ENCODE measurements at regions not wholly inside any gene's neighbourhood (a gene's known extent, or its start where the extent isn't known, plus 50 kb on each side); places are given as distances from the start of the nearest gene placed in this dataset.

GRCh38 chr6:157756708-157757429 lies 66.2 kb upstream of the SNX9 start:
- 47 to 48% methylated on average over 14 to 16 of the region's 19 CpGs for WGBS, 2 experiments (ENCODE audit: insufficient coverage in 2 of 2)
- no peak overlapping the region for H3K27ac ChIP-seq (ENCODE audit: low read depth, low read length, severe bottlenecking)
- H3K4me1 ChIP-seq (ENCODE audit: control insufficient read depth, insufficient read depth, low read length, poor library complexity, severe bottlenecking) = peaks cover 31% of the 10 kb centered on the region
- no peak overlapping the region for H3K4me3 ChIP-seq (ENCODE audit: extremely low read depth, insufficient read depth, low read length, poor library complexity, severe bottlenecking)
- H3K9me3 ChIP-seq (ENCODE audit: control insufficient read depth, low read length) = peaks cover 12% of the 10 kb centered on the region
- H3K36me3 ChIP-seq (ENCODE audit: control insufficient read depth, insufficient read depth, low read length) = no peaks in the 10 kb centered on the region

- H3K27ac ChIP-seq (ENCODE audit: low read depth, low read length, severe bottlenecking) = no peak overlapping the region
- no peak overlapping the region for H3K4me3 ChIP-seq (ENCODE audit: extremely low read depth, insufficient read depth, low read length, poor library complexity, severe bottlenecking)
- no peaks in the 10 kb centered on the region for H3K36me3 ChIP-seq (ENCODE audit: control insufficient read depth, insufficient read depth, low read length)
- peaks cover 40% of the 10 kb centered on the region for H3K4me1 ChIP-seq (ENCODE audit: control insufficient read depth, insufficient read depth, low read length, poor library complexity, severe bottlenecking)
- WGBS, 2 experiments (ENCODE audit: insufficient coverage in 2 of 2) = 91 to 98% methylated on average over 5 to 7 of the region's 7 CpGs
- H3K9me3 ChIP-seq (ENCODE audit: control insufficient read depth, low read length) = peaks cover 12% of the 10 kb centered on the region
Observed at GRCh38 chr6:157757430-157758403, 65.3 kb upstream of the SNX9 start.

- Histone ChIP-seq H3K4me3 (ENCODE audit: extremely low read depth, insufficient read depth, low read length, poor library complexity, severe bottlenecking) (no peak overlapping the region), H3K4me1 (ENCODE audit: control insufficient read depth, insufficient read depth, low read length, poor library complexity, severe bottlenecking) (peaks cover 43% of the 10 kb centered on the region), H3K27ac (ENCODE audit: low read depth, low read length, severe bottlenecking) (no peak overlapping the region), H3K9me3 (ENCODE audit: control insufficient read depth, low read length) (peaks cover 8% of the 10 kb centered on the region), H3K36me3 (ENCODE audit: control insufficient read depth, insufficient read depth, low read length) (no peaks in the 10 kb centered on the region)
- WGBS, 2 experiments (ENCODE audit: insufficient coverage in 2 of 2) = 95 to 98% methylated on average over 6 of the region's 7 CpGs
Observed at GRCh38 chr6:157758516-157759023, 64.5 kb upstream of the SNX9 start.

GRCh38 chr6:157759028-157759427 lies 64.0 kb upstream of the SNX9 start:
- H3K4me1 ChIP-seq (ENCODE audit: control insufficient read depth, insufficient read depth, low read length, poor library complexity, severe bottlenecking) = peaks cover 47% of the 10 kb centered on the region
- peaks cover 4% of the 10 kb centered on the region for H3K9me3 ChIP-seq (ENCODE audit: control insufficient read depth, low read length)
- H3K4me3 ChIP-seq (ENCODE audit: extremely low read depth, insufficient read depth, low read length, poor library complexity, severe bottlenecking) = no peak overlapping the region
- no peaks in the 10 kb centered on the region for H3K36me3 ChIP-seq (ENCODE audit: control insufficient read depth, insufficient read depth, low read length)
- 91 to 97% methylated on average over 3 to 4 of the region's 4 CpGs for WGBS, 2 experiments (ENCODE audit: insufficient coverage in 2 of 2)
- no peak overlapping the region for H3K27ac ChIP-seq (ENCODE audit: low read depth, low read length, severe bottlenecking)

- H3K36me3 ChIP-seq (ENCODE audit: control insufficient read depth, insufficient read depth, low read length) = no peaks in the 10 kb centered on the region
- no peak overlapping the region for H3K4me3 ChIP-seq (ENCODE audit: extremely low read depth, insufficient read depth, low read length, poor library complexity, severe bottlenecking)
- H3K4me1 ChIP-seq (ENCODE audit: control insufficient read depth, insufficient read depth, low read length, poor library complexity, severe bottlenecking) = peaks cover 53% of the 10 kb centered on the region
- H3K27ac ChIP-seq (ENCODE audit: low read depth, low read length, severe bottlenecking) = no peak overlapping the region
- 90 to 100% methylated on average over 5 to 6 of the region's 6 CpGs for WGBS, 2 experiments (ENCODE audit: insufficient coverage in 2 of 2)
- H3K9me3 ChIP-seq (ENCODE audit: control insufficient read depth, low read length) = no peaks in the 10 kb centered on the region
Observed at GRCh38 chr6:157760137-157760536, 62.9 kb upstream of the SNX9 start.

GRCh38 chr6:157760589-157761330 lies 62.3 kb upstream of the SNX9 start:
- Histone ChIP-seq H3K27ac (ENCODE audit: low read depth, low read length, severe bottlenecking) (no peak overlapping the region), H3K4me1 (ENCODE audit: control insufficient read depth, insufficient read depth, low read length, poor library complexity, severe bottlenecking) (peaks cover 47% of the 10 kb centered on the region), H3K9me3 (ENCODE audit: control insufficient read depth, low read length) (no peaks in the 10 kb centered on the region), H3K4me3 (ENCODE audit: extremely low read depth, insufficient read depth, low read length, poor library complexity, severe bottlenecking) (no peak overlapping the region), H3K36me3 (ENCODE audit: control insufficient read depth, insufficient read depth, low read length) (no peaks in the 10 kb centered on the region)
- WGBS, 2 experiments (ENCODE audit: insufficient coverage in 2 of 2) = 80% methylated on average over 1 to 2 of the region's 7 CpGs

- WGBS, 2 experiments (ENCODE audit: insufficient coverage in 2 of 2) = 92 to 98% methylated on average over 10 of the region's 12 CpGs
- Histone ChIP-seq H3K27ac (ENCODE audit: low read depth, low read length, severe bottlenecking) (no peak overlapping the region), H3K4me1 (ENCODE audit: control insufficient read depth, insufficient read depth, low read length, poor library complexity, severe bottlenecking) (peaks cover 47% of the 10 kb centered on the region), H3K36me3 (ENCODE audit: control insufficient read depth, insufficient read depth, low read length) (no peaks in the 10 kb centered on the region), H3K4me3 (ENCODE audit: extremely low read depth, insufficient read depth, low read length, poor library complexity, severe bottlenecking) (no peak overlapping the region), H3K9me3 (ENCODE audit: control insufficient read depth, low read length) (no peaks in the 10 kb centered on the region)
Observed at GRCh38 chr6:157761331-157761921, 61.6 kb upstream of the SNX9 start.

GRCh38 chr6:157761926-157762325 lies 61.1 kb upstream of the SNX9 start:
- Histone ChIP-seq H3K4me3 (ENCODE audit: extremely low read depth, insufficient read depth, low read length, poor library complexity, severe bottlenecking) (no peak overlapping the region), H3K27ac (ENCODE audit: low read depth, low read length, severe bottlenecking) (no peak overlapping the region), H3K36me3 (ENCODE audit: control insufficient read depth, insufficient read depth, low read length) (no peaks in the 10 kb centered on the region), H3K4me1 (ENCODE audit: control insufficient read depth, insufficient read depth, low read length, poor library complexity, severe bottlenecking) (peaks cover 43% of the 10 kb centered on the region), H3K9me3 (ENCODE audit: control insufficient read depth, low read length) (no peaks in the 10 kb centered on the region)
- 84 to 88% methylated on average over 11 to 12 of the region's 13 CpGs for WGBS, 2 experiments (ENCODE audit: insufficient coverage in 2 of 2)

- 41 to 54% methylated on average over 4 to 7 of the region's 7 CpGs for WGBS, 2 experiments (ENCODE audit: insufficient coverage in 2 of 2)
- no peaks in the 10 kb centered on the region for H3K9me3 ChIP-seq (ENCODE audit: control insufficient read depth, low read length)
- H3K27ac ChIP-seq (ENCODE audit: low read depth, low read length, severe bottlenecking) = no peak overlapping the region
Observed at GRCh38 chr6:157762636-157763035, 60.4 kb upstream of the SNX9 start.

More at GRCh38 chr6:157762636-157763035, 60.4 kb upstream of the SNX9 start:
- no peak overlapping the region for H3K4me3 ChIP-seq (ENCODE audit: extremely low read depth, insufficient read depth, low read length, poor library complexity, severe bottlenecking)
- H3K4me1 ChIP-seq (ENCODE audit: control insufficient read depth, insufficient read depth, low read length, poor library complexity, severe bottlenecking) = peaks cover 42% of the 10 kb centered on the region
- H3K36me3 ChIP-seq (ENCODE audit: control insufficient read depth, insufficient read depth, low read length) = no peaks in the 10 kb centered on the region

Data from mesodermal cell (in vitro differentiated cells).